GM18505 (cell line): ENCODE measurements at regions not wholly inside any gene's neighbourhood (a gene's known extent, or its start where the extent isn't known, plus 50 kb on each side); places are given as distances from the start of the nearest gene placed in this dataset.
"Not testable (repeated sequence)": the region's sequence is repeated elsewhere in the genome, so short reads cannot be mapped to it uniquely, and the experiment has no call there.

ENCODE experiments used
- ATAC-seq: cut with Tn5 transposase; IDR thresholded peaks from one replicate; pipeline ENCODE4 v1.9.1; 2021; ENCODE audit not compliant: unreplicated experiment
- POLR2A ChIP-seq: IDR thresholded peaks from 4 replicates; pipeline ENCODE4 v1.6.1; 2011; ENCODE audit warnings: borderline replicate concordance; ENCODE audit not compliant: insufficient read depth, insufficient read length; ENCODE audit errors: extremely low read depth

- no peak for TF ChIP-seq POLR2A
These were observed 359.5 kb upstream of the ANKRD30A start for GRCh38 chr10:36765782-36766414.

GRCh38 chr10:36764823-36765222, 360.6 kb upstream of the ANKRD30A start:
- ATAC-seq, result no peak

More at GRCh38 chr10:36765782-36766414, 359.5 kb upstream of the ANKRD30A start:
- no peak for ATAC-seq

DNA sequence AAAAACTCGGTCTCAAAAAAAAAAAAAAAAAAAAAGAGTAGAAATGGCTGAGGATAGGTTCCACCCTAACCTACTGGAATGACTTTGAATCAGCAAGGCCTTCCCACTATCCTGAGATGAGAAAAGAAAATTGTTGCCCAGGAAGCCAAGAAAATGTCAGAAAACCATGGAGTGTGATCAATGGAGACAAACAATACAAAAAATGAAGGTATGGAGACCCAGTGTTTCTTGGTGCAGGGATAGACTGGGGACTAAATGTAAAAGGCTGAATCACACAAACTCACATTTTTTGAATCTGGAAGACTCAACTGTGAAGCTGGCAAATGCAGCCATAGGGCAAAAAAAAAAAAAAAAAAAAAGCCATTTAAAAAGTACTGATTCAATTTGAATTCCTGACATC, 364.3 kb upstream of the ANKRD30A start:
- no peak for ATAC-seq

More at GRCh38 chr10:36764823-36765222, 360.6 kb upstream of the ANKRD30A start:
- TF ChIP-seq POLR2A, result no peak

DNA sequence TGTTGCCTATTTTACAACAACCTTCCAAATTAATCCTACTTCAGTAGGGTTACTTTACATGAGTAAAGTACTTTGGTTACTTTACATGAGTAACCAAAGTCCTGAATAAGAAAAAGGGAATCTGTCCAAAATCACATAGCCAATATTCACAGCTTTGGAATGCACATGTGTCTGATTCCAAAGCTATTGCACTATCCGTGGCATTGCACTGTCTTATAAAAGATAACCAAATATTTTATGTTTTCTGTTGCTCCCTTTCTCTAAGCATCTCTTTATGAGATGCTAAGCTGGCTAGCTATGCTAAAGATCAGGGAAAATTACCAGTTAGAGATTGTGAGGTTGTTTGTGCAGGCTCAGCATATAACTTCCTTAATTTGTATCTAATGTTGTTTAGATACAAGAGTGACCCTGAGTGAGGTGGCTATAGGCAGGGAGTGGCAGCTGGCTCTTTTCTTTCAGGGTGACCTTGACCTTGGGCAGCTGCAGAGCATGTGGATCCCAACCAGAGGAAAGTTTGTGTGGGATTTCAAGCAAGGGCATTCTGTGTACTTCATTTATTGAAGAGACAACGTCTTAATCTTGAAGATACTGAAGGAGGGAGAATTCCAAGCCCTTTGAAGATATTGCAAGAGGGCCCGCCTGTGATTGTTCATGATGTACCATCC, 366.1 kb upstream of the ANKRD30A start:
- TF ChIP-seq POLR2A, result no peak
- ATAC-seq, result no peak

More for the DNA sequence above, 364.3 kb upstream of the ANKRD30A start:
- TF ChIP-seq POLR2A, result no peak

GRCh38 chr10:36748128-36748871, 377.1 kb upstream of the ANKRD30A start:
- TF ChIP-seq POLR2A, result no peak

GRCh38 chr10:36739884-36740445, 385.4 kb upstream of the ANKRD30A start:
- no peak for ATAC-seq
- TF ChIP-seq POLR2A, result no peak

More at GRCh38 chr10:36748128-36748871, 377.1 kb upstream of the ANKRD30A start:
- no peak for ATAC-seq

GRCh38 chr10:36738738-36739431, 386.5 kb upstream of the ANKRD30A start:
- TF ChIP-seq POLR2A, result no peak
- no peak for ATAC-seq

GRCh38 chr10:36736311-36736710, 389.1 kb upstream of the ANKRD30A start:
- no peak for ATAC-seq

GRCh38 chr10:36734590-36734989, 390.8 kb upstream of the ANKRD30A start:
- not testable (repeated sequence) for ATAC-seq

More at GRCh38 chr10:36736311-36736710, 389.1 kb upstream of the ANKRD30A start:
- TF ChIP-seq POLR2A, result no peak

DNA sequence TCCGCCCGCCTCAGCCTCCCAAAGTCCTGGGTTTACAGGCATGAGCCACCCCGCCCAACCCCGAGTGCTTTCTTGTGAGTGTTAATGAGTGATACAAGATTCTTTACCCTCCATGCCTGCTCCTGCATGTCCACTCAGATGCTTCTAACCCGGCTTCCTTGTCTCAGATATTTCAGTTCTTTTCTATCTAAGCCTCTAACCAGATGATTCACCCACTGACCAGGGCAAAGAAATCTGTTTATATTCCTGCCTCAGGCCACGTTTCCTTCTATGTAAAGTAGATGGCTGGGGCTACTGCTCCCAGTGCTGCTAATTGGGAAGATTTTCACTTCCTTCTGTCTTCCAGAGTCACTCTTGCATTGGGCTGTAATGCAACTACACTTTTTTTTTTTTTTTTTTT, 395.1 kb upstream of the ANKRD30A start:
- ATAC-seq, result no peak
- no peak for TF ChIP-seq POLR2A

- no peak for TF ChIP-seq POLR2A
These were observed 396.8 kb upstream of the ANKRD30A start for GRCh38 chr10:36728626-36729025.

GRCh38 chr10:36725581-36726520, 399.5 kb upstream of the ANKRD30A start:
- TF ChIP-seq POLR2A, result no peak
- ATAC-seq, result no peak

More at GRCh38 chr10:36728626-36729025, 396.8 kb upstream of the ANKRD30A start:
- no peak for ATAC-seq

DNA sequence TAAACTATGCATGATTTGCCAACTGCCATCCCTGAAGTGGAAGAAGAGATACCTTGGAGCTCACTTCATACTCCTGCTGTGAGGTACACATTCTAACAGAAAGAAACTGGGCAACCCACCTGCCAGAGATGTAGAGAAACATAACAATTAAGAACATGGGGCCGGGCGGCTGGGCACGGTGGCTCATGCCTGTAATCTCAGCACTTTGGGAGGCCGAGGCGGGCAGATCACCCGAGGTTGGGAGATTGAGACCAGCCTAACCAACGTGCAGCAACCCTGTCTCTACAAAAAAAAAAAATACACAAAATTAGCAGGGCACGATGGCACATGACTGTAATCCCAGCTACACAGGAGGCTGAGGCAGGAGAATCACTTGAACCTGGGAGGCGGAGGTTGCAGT, 402.6 kb upstream of the ANKRD30A start:
- no peak for ATAC-seq
- no peak for TF ChIP-seq POLR2A

- TF ChIP-seq POLR2A, result no peak
- ATAC-seq, result no peak
These were observed 403.5 kb upstream of the ANKRD30A start for GRCh38 chr10:36721871-36722270.
